HL-60 (cell line): ENCODE measurements at regions not wholly inside any gene's neighbourhood (a gene's known extent, or its start where the extent isn't known, plus 50 kb on each side); places are given as distances from the start of the nearest gene placed in this dataset.

Experiments used
- GABPA ChIP-seq: IDR thresholded peaks from 2 replicates; pipeline ENCODE4 v1.6.1; 2012; ENCODE audit warnings: low read depth
- POLR2AphosphoS5 ChIP-seq: IDR thresholded peaks from 2 replicates; pipeline ENCODE4 v1.6.1; 2012; ENCODE audit warnings: low read depth
- SPI1 ChIP-seq: IDR thresholded peaks from 2 replicates; pipeline ENCODE4 v1.6.1; 2012; ENCODE audit warnings: low read depth, mild to moderate bottlenecking, borderline replicate concordance
- TF ChIP-seq, protein P1 (sequence below): IDR thresholded peaks from one replicate; pipeline ENCODE4 v1.5.1; 2011; ENCODE audit warnings: low read length, control low read depth, inconsistent platforms; ENCODE audit not compliant: insufficient read depth
- TF ChIP-seq, protein P2 (sequence below): IDR thresholded peaks from 2 replicates; pipeline ENCODE4 v1.6.1; 2012; ENCODE audit warnings: low read depth; ENCODE audit not compliant: insufficient replicate concordance

DNA sequence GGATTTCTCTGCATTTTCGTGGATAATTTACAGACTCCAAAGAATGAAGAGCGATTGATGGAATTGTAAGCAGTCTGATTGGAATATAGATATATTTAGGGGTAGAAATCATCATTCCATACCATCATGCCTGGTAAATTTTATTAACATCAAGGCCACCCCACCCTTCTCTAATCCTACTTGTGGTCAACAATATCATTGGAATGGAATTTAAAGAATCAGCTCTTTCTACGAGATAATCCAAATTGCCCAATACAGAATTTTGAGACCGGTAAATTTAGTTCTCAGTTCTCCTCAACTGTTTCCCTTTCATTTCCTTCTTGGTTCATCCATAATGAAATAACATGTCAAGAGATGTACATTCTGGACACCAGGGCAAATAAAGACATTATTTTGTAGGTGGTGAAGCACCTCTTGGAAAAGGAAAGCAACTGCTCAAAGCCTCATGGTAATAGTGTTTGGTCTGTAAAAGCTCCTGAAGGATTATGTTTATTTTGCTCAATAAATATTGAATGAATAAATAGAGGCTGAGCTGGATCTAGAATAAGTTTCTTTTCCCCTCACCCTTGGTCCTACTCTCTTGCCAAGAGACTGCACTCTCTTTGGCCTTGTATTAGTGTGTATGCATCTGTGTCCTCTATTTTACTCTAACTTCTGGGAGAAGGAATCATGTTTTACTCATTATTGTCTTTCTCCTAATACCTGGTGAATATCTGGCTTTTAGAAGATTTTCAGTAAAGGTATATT lies 133.7 kb upstream of the BCL6 start:
- TF ChIP-seq, protein P1, sequence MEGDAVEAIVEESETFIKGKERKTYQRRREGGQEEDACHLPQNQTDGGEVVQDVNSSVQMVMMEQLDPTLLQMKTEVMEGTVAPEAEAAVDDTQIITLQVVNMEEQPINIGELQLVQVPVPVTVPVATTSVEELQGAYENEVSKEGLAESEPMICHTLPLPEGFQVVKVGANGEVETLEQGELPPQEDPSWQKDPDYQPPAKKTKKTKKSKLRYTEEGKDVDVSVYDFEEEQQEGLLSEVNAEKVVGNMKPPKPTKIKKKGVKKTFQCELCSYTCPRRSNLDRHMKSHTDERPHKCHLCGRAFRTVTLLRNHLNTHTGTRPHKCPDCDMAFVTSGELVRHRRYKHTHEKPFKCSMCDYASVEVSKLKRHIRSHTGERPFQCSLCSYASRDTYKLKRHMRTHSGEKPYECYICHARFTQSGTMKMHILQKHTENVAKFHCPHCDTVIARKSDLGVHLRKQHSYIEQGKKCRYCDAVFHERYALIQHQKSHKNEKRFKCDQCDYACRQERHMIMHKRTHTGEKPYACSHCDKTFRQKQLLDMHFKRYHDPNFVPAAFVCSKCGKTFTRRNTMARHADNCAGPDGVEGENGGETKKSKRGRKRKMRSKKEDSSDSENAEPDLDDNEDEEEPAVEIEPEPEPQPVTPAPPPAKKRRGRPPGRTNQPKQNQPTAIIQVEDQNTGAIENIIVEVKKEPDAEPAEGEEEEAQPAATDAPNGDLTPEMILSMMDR = no peak
- TF ChIP-seq SPI1 = no peak
- no peak for TF ChIP-seq GABPA
- TF ChIP-seq POLR2AphosphoS5 = no peak
- TF ChIP-seq, protein P2, sequence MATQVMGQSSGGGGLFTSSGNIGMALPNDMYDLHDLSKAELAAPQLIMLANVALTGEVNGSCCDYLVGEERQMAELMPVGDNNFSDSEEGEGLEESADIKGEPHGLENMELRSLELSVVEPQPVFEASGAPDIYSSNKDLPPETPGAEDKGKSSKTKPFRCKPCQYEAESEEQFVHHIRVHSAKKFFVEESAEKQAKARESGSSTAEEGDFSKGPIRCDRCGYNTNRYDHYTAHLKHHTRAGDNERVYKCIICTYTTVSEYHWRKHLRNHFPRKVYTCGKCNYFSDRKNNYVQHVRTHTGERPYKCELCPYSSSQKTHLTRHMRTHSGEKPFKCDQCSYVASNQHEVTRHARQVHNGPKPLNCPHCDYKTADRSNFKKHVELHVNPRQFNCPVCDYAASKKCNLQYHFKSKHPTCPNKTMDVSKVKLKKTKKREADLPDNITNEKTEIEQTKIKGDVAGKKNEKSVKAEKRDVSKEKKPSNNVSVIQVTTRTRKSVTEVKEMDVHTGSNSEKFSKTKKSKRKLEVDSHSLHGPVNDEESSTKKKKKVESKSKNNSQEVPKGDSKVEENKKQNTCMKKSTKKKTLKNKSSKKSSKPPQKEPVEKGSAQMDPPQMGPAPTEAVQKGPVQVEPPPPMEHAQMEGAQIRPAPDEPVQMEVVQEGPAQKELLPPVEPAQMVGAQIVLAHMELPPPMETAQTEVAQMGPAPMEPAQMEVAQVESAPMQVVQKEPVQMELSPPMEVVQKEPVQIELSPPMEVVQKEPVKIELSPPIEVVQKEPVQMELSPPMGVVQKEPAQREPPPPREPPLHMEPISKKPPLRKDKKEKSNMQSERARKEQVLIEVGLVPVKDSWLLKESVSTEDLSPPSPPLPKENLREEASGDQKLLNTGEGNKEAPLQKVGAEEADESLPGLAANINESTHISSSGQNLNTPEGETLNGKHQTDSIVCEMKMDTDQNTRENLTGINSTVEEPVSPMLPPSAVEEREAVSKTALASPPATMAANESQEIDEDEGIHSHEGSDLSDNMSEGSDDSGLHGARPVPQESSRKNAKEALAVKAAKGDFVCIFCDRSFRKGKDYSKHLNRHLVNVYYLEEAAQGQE = no peak
